Parathyroid adenoma (tissue), 2 donors: ENCODE measurements at regions not wholly inside any gene's neighbourhood (a gene's known extent, or its start where the extent isn't known, plus 50 kb on each side); places are given as distances from the start of the nearest gene placed in this dataset.
"Not testable (repeated sequence)": the region's sequence is repeated elsewhere in the genome, so short reads cannot be mapped to it uniquely, and the experiment has no call there.

Source experiments
- H2AFZ ChIP-seq: fragments of 300-600 bp; sonication (generic); one replicate; pipeline ENCODE4 v1.7.0; 2017; ENCODE audit warnings: antibody characterized with exemption, mild to moderate bottlenecking
- H3K27ac ChIP-seq: fragments of 300-600 bp; sonication (generic); one replicate; pipeline ENCODE4 v1.7.0; 2017
- H3K27me3 ChIP-seq: fragments of 300-600 bp; sonication (generic); one replicate; pipeline ENCODE4 v1.7.0; 2017; ENCODE audit warnings: low read length; ENCODE audit not compliant: control insufficient read depth, insufficient read depth
- H3K36me3 ChIP-seq: fragments of 300-600 bp; sonication (generic); one replicate; pipeline ENCODE4 v1.7.0; 2017; ENCODE audit warnings: low read length; ENCODE audit not compliant: control insufficient read depth, insufficient read depth
- H3K4me1 ChIP-seq: fragments of 300-600 bp; sonication (generic); one replicate; pipeline ENCODE4 v1.7.0; 2017; ENCODE audit warnings: control low read depth
- H3K4me2 ChIP-seq: fragments of 300-600 bp; sonication (generic); one replicate; pipeline ENCODE4 v1.7.0; 2017; ENCODE audit warnings: low read length
- H3K4me3 ChIP-seq: fragments of 300-600 bp; sonication (generic); one replicate; pipeline ENCODE4 v1.7.0; 2017; ENCODE audit warnings: low read depth, low read length
- H3K79me2 ChIP-seq: fragments of 300-600 bp; sonication (generic); one replicate; pipeline ENCODE4 v1.7.0; 2017; ENCODE audit warnings: control low read depth
- H3K9ac ChIP-seq: fragments of 300-600 bp; sonication (generic); one replicate; pipeline ENCODE4 v1.7.0; 2017; ENCODE audit warnings: mild to moderate bottlenecking
- H3K9me3 ChIP-seq: fragments of 300-600 bp; sonication (generic); one replicate; pipeline ENCODE4 v1.7.0; 2017; ENCODE audit warnings: low read length; ENCODE audit not compliant: control insufficient read depth
- CTCF ChIP-seq: fragments of 300-600 bp; sonication (generic); IDR thresholded peaks from one replicate; pipeline ENCODE4 v1.7.0; 2017; ENCODE audit warnings: antibody characterized with exemption, mild to moderate bottlenecking
- donor health status: primary hyperparathyroidism.

DNA sequence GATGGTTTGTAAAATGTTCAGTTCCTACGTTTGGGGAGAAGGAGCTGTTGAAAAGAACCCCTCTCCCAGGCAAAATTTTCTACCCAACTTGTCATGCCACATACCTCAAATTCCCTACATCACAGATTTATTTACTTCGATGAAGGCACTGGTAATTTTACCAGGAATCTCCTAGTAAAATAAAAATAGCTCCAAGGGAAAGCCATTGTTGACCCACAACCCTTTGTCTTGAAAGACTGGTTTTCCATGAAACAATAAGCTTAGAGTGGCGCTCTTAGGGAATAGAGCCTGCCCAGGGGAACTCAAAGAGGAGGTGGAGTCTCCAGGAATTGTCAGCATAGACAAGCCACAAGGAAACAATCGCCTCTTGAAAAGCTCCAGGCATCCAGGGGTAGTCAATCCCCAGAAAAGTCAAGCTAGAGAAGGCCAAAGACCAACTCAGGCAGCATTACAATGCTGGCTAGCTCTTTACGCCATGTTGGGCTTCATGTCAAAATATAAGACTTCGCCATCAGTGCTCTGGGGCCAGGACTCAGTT is 99.2 kb upstream of the RREB1 start:
- no peaks in the 10 kb centered on the region for H3K36me3 ChIP-seq
- no peaks in the 10 kb centered on the region for H3K4me1 ChIP-seq
- H3K4me3 ChIP-seq = no peak overlapping the region
- no peaks in the 10 kb centered on the region for H3K27me3 ChIP-seq
- no peak for TF ChIP-seq CTCF
- H3K9me3 ChIP-seq = no peaks in the 10 kb centered on the region
- H3K9ac ChIP-seq = no peak overlapping the region
- no peaks in the 10 kb centered on the region for H3K79me2 ChIP-seq
- no peak overlapping the region for H2AFZ ChIP-seq
- H3K4me2 ChIP-seq = no peak overlapping the region
- H3K27ac ChIP-seq = no peak overlapping the region

DNA sequence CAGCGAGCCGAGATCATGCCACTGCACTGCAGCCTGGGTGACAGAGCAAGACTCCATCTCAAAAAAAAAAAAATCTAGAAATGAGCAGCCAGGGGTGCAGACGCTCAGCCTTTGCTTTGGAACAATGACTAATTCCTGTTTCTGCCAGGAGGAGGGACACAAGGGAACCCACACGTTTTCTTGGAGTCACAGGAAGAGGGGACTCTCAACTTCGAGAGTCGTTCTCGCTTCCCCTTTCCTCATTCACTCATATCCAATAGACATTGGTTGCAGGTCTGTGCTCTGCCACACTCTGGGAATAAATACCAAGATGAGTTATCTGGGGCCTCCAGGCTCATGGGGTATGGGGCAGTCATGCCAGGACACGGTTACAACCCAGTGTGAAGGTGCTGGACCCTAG is 91.5 kb upstream of the RREB1 start:
- Histone ChIP-seq H3K9ac (no peak overlapping the region), H3K4me3 (no peak overlapping the region), H3K79me2 (no peaks in the 10 kb centered on the region), H3K4me2 (no peak overlapping the region), H3K27me3 (no peaks in the 10 kb centered on the region), H3K36me3 (no peaks in the 10 kb centered on the region), H3K9me3 (no peaks in the 10 kb centered on the region), H3K4me1 (no peaks in the 10 kb centered on the region), H2AFZ (no peak overlapping the region), H3K27ac (no peak overlapping the region)
- TF ChIP-seq CTCF = no peak

GRCh38 chr6:7021301-7021700 is 86.5 kb upstream of the RREB1 start:
- H3K4me3 ChIP-seq = no peak overlapping the region
- no peak overlapping the region for H3K4me2 ChIP-seq
- no peaks in the 10 kb centered on the region for H3K79me2 ChIP-seq
- H3K9me3 ChIP-seq = no peaks in the 10 kb centered on the region
- no peaks in the 10 kb centered on the region for H3K4me1 ChIP-seq
- no peaks in the 10 kb centered on the region for H3K27me3 ChIP-seq
- no peak overlapping the region for H3K27ac ChIP-seq
- no peaks in the 10 kb centered on the region for H3K36me3 ChIP-seq
- H2AFZ ChIP-seq = no peak overlapping the region
- no peak overlapping the region for H3K9ac ChIP-seq
- no peak for TF ChIP-seq CTCF

DNA sequence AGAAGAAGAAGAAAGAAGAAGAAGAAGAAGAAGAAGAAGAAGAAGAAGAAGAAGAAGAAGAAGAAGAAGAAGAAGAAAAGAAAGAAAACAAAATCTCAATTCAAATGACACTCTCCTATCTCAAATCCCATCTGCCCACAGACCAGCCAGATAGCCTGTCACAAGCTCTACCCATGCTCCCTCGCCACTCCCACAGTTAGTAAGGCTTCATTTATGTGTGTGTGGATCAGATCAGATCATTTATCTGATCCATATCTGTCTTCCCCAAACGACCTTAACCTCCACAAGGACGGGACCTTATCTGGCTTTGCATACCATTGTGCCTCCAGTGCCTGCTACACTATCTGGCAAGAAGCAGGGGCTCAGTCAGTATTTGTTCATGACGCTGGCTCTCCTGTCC is 81.9 kb upstream of the RREB1 start:
- H3K27ac ChIP-seq = no peak overlapping the region
- H2AFZ ChIP-seq = no peak overlapping the region
- no peaks in the 10 kb centered on the region for H3K27me3 ChIP-seq
- H3K9ac ChIP-seq = no peak overlapping the region
- no peak overlapping the region for H3K4me3 ChIP-seq
- no peaks in the 10 kb centered on the region for H3K4me1 ChIP-seq
- no peaks in the 10 kb centered on the region for H3K9me3 ChIP-seq
- no peak for TF ChIP-seq CTCF
- H3K36me3 ChIP-seq = no peaks in the 10 kb centered on the region
- no peak overlapping the region for H3K4me2 ChIP-seq
- H3K79me2 ChIP-seq = no peaks in the 10 kb centered on the region

- not testable (repeated sequence) for H3K79me2 ChIP-seq, H3K36me3 ChIP-seq, H3K9ac ChIP-seq, H3K27me3 ChIP-seq, H3K27ac ChIP-seq, H2AFZ ChIP-seq, H3K4me1 ChIP-seq, H3K4me2 ChIP-seq, H3K4me3 ChIP-seq, H3K9me3 ChIP-seq
Observed at GRCh38 chr6:7028963-7029362, 78.8 kb upstream of the RREB1 start.

DNA sequence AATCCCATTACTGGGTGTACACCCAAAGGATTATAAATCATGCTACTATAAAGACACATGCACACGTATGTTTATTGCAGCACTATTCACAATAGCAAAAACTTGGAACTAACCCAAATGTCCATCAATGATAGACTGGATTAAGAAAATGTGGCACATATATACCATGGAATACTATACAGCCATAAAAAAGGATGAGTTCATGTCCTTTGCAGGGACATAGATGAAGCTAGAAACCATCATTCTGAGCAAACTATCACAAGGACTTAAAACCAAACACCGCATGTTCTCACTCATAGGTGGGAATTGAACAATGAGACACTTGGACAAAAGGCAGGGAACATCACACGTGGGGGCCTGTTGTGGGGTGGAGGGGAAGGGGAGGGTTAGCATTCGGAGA is 76.8 kb upstream of the RREB1 start:
- not testable (repeated sequence) for H3K9ac ChIP-seq, H3K36me3 ChIP-seq, H3K79me2 ChIP-seq, H3K27ac ChIP-seq, H3K4me3 ChIP-seq, H2AFZ ChIP-seq, H3K4me1 ChIP-seq, H3K4me2 ChIP-seq, H3K27me3 ChIP-seq, H3K9me3 ChIP-seq
